H1 (cell line): ENCODE measurements at regions not wholly inside any gene's neighbourhood (a gene's known extent, or its start where the extent isn't known, plus 50 kb on each side); places are given as distances from the start of the nearest gene placed in this dataset.

Experiments used
- E2F6 ChIP-seq: IDR thresholded peaks from 2 replicates; pipeline ENCODE4 v1.6.1; 2012; ENCODE audit warnings: inconsistent platforms
- HDAC2 ChIP-seq, 2 experiments: fragments of 300-600 bp in 1 of 2; sonication (generic) in 1 of 2; IDR thresholded peaks; 2 replicates each; pipeline ENCODE4 v1.6.1; 2011 to 2012; ENCODE audit warnings: low read depth in 2 of 2, low read length in 2 of 2, mild to moderate bottlenecking in 2 of 2, moderate library complexity in 2 of 2, borderline replicate concordance in 1 of 2, inconsistent platforms in 1 of 2
- MAX ChIP-seq: IDR thresholded peaks from 2 replicates; pipeline ENCODE4 v1.6.1; 2012; ENCODE audit warnings: inconsistent platforms
- SP2 ChIP-seq: IDR thresholded peaks from 2 replicates; pipeline ENCODE4 v1.6.1; 2012; ENCODE audit warnings: mild to moderate bottlenecking, low read length, inconsistent platforms
- TAF1 ChIP-seq: IDR thresholded peaks from 2 replicates; pipeline ENCODE4 v1.6.1; 2011; ENCODE audit warnings: mild to moderate bottlenecking, low read depth, low read length
- TF ChIP-seq, protein P1 (sequence below): fragments of 300-600 bp; sonication (generic); IDR thresholded peaks from 2 replicates; pipeline ENCODE4 v1.7.1; 2012; ENCODE audit warnings: low read length, moderate library complexity, mild to moderate bottlenecking, inconsistent platforms; ENCODE audit not compliant: insufficient replicate concordance

- TF ChIP-seq, protein P1, sequence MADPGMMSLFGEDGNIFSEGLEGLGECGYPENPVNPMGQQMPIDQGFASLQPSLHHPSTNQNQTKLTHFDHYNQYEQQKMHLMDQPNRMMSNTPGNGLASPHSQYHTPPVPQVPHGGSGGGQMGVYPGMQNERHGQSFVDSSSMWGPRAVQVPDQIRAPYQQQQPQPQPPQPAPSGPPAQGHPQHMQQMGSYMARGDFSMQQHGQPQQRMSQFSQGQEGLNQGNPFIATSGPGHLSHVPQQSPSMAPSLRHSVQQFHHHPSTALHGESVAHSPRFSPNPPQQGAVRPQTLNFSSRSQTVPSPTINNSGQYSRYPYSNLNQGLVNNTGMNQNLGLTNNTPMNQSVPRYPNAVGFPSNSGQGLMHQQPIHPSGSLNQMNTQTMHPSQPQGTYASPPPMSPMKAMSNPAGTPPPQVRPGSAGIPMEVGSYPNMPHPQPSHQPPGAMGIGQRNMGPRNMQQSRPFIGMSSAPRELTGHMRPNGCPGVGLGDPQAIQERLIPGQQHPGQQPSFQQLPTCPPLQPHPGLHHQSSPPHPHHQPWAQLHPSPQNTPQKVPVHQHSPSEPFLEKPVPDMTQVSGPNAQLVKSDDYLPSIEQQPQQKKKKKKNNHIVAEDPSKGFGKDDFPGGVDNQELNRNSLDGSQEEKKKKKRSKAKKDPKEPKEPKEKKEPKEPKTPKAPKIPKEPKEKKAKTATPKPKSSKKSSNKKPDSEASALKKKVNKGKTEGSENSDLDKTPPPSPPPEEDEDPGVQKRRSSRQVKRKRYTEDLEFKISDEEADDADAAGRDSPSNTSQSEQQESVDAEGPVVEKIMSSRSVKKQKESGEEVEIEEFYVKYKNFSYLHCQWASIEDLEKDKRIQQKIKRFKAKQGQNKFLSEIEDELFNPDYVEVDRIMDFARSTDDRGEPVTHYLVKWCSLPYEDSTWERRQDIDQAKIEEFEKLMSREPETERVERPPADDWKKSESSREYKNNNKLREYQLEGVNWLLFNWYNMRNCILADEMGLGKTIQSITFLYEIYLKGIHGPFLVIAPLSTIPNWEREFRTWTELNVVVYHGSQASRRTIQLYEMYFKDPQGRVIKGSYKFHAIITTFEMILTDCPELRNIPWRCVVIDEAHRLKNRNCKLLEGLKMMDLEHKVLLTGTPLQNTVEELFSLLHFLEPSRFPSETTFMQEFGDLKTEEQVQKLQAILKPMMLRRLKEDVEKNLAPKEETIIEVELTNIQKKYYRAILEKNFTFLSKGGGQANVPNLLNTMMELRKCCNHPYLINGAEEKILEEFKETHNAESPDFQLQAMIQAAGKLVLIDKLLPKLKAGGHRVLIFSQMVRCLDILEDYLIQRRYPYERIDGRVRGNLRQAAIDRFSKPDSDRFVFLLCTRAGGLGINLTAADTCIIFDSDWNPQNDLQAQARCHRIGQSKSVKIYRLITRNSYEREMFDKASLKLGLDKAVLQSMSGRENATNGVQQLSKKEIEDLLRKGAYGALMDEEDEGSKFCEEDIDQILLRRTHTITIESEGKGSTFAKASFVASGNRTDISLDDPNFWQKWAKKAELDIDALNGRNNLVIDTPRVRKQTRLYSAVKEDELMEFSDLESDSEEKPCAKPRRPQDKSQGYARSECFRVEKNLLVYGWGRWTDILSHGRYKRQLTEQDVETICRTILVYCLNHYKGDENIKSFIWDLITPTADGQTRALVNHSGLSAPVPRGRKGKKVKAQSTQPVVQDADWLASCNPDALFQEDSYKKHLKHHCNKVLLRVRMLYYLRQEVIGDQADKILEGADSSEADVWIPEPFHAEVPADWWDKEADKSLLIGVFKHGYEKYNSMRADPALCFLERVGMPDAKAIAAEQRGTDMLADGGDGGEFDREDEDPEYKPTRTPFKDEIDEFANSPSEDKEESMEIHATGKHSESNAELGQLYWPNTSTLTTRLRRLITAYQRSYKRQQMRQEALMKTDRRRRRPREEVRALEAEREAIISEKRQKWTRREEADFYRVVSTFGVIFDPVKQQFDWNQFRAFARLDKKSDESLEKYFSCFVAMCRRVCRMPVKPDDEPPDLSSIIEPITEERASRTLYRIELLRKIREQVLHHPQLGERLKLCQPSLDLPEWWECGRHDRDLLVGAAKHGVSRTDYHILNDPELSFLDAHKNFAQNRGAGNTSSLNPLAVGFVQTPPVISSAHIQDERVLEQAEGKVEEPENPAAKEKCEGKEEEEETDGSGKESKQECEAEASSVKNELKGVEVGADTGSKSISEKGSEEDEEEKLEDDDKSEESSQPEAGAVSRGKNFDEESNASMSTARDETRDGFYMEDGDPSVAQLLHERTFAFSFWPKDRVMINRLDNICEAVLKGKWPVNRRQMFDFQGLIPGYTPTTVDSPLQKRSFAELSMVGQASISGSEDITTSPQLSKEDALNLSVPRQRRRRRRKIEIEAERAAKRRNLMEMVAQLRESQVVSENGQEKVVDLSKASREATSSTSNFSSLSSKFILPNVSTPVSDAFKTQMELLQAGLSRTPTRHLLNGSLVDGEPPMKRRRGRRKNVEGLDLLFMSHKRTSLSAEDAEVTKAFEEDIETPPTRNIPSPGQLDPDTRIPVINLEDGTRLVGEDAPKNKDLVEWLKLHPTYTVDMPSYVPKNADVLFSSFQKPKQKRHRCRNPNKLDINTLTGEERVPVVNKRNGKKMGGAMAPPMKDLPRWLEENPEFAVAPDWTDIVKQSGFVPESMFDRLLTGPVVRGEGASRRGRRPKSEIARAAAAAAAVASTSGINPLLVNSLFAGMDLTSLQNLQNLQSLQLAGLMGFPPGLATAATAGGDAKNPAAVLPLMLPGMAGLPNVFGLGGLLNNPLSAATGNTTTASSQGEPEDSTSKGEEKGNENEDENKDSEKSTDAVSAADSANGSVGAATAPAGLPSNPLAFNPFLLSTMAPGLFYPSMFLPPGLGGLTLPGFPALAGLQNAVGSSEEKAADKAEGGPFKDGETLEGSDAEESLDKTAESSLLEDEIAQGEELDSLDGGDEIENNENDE, result no peak
- TF ChIP-seq TAF1, result no peak
- TF ChIP-seq HDAC2 (IDR thresholded peaks at IDR 0.05; ENCODE audit: borderline replicate concordance in 1 of 2, low read depth in 2 of 2, low read length in 2 of 2), result no peak
- no peak for TF ChIP-seq MAX
- TF ChIP-seq SP2, result no peak
- TF ChIP-seq E2F6, result no peak
Measured at GRCh38 chr3:127490271-127491023, 100.1 kb downstream of the TPRA1 start (continued).
